PC-3 (cell line): ENCODE measurements at regions not wholly inside any gene's neighbourhood (a gene's known extent, or its start where the extent isn't known, plus 50 kb on each side); places are given as distances from the start of the nearest gene placed in this dataset.
"Not testable (repeated sequence)": the region's sequence is repeated elsewhere in the genome, so short reads cannot be mapped to it uniquely, and the experiment has no call there.

ENCODE experiments used
- CTCF ChIP-seq: fragments of 300-600 bp; sonication (generic); conservative IDR thresholded peaks from 2 replicates; pipeline ENCODE4 v1.5.1; 2017; ENCODE audit warnings: antibody characterized with exemption, low read depth, mild to moderate bottlenecking, low read length
- EZH2 ChIP-seq: fragments of 300-600 bp; sonication (generic); IDR thresholded peaks from one replicate; pipeline ENCODE4 v1.6.1; 2017; ENCODE audit warnings: antibody characterized with exemption, mild to moderate bottlenecking, low read length; ENCODE audit not compliant: unreplicated experiment

DNA sequence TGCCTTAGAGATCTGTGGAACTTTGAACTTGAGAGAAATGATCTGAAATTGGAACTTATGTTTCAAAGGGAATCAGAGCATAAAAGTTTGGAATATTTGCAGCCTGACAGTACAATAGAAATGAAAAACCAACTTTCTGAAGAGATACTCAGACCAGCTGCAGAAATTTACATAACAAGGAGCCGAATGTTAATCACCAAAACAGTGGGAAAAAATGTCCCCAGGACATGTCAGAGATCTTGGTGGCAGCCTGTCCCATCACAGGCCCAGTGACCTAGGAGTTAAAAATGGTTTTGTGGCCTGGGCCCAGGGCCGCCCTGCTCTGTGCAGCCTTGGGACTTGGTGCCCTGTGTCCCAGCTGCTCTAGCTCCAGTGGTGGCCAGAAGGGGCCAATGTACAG is 88.2 kb upstream of the ADORA2B start:
- TF ChIP-seq EZH2, CTCF: not testable (repeated sequence)
